ENCODE measurements at regions not wholly inside any gene's neighbourhood (a gene's known extent, or its start where the extent isn't known, plus 50 kb on each side); places are given as distances from the start of the nearest gene placed in this dataset.

DNA sequence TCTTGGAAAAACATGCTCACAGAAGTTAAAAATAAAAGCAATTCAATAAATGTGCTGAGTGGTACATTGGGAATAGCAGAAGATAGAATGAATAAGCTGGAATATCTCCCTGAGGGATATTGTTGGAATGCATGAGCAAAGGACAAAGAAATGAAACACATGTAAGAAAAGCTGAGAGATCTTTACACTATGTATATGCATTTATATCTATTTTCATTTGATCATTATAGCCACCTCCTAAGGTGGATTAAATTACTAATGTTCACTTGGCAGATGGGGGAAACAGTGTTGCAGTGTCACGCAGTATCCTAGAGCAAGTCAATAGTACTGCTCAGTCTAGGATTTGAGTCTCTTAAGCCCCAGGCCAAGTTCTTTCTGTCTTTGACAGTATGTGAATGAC lies 542.0 kb upstream of the MARCKS start:
- TF ChIP-seq POLR2A (IDR thresholded peaks at IDR 0.05) (no peak), POLR2AphosphoS5 (IDR thresholded peaks at IDR 0.05) (no peak)
- TF ChIP-seq, protein P1, sequence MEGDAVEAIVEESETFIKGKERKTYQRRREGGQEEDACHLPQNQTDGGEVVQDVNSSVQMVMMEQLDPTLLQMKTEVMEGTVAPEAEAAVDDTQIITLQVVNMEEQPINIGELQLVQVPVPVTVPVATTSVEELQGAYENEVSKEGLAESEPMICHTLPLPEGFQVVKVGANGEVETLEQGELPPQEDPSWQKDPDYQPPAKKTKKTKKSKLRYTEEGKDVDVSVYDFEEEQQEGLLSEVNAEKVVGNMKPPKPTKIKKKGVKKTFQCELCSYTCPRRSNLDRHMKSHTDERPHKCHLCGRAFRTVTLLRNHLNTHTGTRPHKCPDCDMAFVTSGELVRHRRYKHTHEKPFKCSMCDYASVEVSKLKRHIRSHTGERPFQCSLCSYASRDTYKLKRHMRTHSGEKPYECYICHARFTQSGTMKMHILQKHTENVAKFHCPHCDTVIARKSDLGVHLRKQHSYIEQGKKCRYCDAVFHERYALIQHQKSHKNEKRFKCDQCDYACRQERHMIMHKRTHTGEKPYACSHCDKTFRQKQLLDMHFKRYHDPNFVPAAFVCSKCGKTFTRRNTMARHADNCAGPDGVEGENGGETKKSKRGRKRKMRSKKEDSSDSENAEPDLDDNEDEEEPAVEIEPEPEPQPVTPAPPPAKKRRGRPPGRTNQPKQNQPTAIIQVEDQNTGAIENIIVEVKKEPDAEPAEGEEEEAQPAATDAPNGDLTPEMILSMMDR (IDR thresholded peaks at IDR 0.05), result no peak
